ENCODE measurements at regions not wholly inside any gene's neighbourhood (a gene's known extent, or its start where the extent isn't known, plus 50 kb on each side); places are given as distances from the start of the nearest gene placed in this dataset.

GRCh38 chr2:38215993-38216392 is 140.0 kb upstream of the CYP1B1 start:
- TF ChIP-seq, protein P1, sequence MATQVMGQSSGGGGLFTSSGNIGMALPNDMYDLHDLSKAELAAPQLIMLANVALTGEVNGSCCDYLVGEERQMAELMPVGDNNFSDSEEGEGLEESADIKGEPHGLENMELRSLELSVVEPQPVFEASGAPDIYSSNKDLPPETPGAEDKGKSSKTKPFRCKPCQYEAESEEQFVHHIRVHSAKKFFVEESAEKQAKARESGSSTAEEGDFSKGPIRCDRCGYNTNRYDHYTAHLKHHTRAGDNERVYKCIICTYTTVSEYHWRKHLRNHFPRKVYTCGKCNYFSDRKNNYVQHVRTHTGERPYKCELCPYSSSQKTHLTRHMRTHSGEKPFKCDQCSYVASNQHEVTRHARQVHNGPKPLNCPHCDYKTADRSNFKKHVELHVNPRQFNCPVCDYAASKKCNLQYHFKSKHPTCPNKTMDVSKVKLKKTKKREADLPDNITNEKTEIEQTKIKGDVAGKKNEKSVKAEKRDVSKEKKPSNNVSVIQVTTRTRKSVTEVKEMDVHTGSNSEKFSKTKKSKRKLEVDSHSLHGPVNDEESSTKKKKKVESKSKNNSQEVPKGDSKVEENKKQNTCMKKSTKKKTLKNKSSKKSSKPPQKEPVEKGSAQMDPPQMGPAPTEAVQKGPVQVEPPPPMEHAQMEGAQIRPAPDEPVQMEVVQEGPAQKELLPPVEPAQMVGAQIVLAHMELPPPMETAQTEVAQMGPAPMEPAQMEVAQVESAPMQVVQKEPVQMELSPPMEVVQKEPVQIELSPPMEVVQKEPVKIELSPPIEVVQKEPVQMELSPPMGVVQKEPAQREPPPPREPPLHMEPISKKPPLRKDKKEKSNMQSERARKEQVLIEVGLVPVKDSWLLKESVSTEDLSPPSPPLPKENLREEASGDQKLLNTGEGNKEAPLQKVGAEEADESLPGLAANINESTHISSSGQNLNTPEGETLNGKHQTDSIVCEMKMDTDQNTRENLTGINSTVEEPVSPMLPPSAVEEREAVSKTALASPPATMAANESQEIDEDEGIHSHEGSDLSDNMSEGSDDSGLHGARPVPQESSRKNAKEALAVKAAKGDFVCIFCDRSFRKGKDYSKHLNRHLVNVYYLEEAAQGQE (IDR thresholded peaks at IDR 0.05; ENCODE audit: borderline replicate concordance) = no peak
- TF ChIP-seq, protein P2, sequence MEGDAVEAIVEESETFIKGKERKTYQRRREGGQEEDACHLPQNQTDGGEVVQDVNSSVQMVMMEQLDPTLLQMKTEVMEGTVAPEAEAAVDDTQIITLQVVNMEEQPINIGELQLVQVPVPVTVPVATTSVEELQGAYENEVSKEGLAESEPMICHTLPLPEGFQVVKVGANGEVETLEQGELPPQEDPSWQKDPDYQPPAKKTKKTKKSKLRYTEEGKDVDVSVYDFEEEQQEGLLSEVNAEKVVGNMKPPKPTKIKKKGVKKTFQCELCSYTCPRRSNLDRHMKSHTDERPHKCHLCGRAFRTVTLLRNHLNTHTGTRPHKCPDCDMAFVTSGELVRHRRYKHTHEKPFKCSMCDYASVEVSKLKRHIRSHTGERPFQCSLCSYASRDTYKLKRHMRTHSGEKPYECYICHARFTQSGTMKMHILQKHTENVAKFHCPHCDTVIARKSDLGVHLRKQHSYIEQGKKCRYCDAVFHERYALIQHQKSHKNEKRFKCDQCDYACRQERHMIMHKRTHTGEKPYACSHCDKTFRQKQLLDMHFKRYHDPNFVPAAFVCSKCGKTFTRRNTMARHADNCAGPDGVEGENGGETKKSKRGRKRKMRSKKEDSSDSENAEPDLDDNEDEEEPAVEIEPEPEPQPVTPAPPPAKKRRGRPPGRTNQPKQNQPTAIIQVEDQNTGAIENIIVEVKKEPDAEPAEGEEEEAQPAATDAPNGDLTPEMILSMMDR (IDR thresholded peaks at IDR 0.05; ENCODE audit: poor library complexity, severe bottlenecking) = no peak
- TF ChIP-seq EP300 (conservative IDR thresholded peaks at IDR 0.05; ENCODE audit: poor library complexity, severe bottlenecking) = no peak
- no peak for TF ChIP-seq POLR2AphosphoS5 (IDR thresholded peaks at IDR 0.05)
- no peak for TF ChIP-seq TAF1 (IDR thresholded peaks at IDR 0.05; ENCODE audit: low read depth)
- no peak for TF ChIP-seq RAD21 (conservative IDR thresholded peaks at IDR 0.05)
- no peak for TF ChIP-seq EZH2 (IDR thresholded peaks at IDR 0.05; ENCODE audit: borderline replicate concordance, insufficient read depth, low read length, poor library complexity, severe bottlenecking)
- no peak for TF ChIP-seq MXI1 (conservative IDR thresholded peaks at IDR 0.05; ENCODE audit: poor library complexity, severe bottlenecking)
